ENCODE measurements at regions not wholly inside any gene's neighbourhood (a gene's known extent, or its start where the extent isn't known, plus 50 kb on each side); places are given as distances from the start of the nearest gene placed in this dataset.
"Not testable (repeated sequence)": the region's sequence is repeated elsewhere in the genome, so short reads cannot be mapped to it uniquely, and the experiment has no call there.

DNA sequence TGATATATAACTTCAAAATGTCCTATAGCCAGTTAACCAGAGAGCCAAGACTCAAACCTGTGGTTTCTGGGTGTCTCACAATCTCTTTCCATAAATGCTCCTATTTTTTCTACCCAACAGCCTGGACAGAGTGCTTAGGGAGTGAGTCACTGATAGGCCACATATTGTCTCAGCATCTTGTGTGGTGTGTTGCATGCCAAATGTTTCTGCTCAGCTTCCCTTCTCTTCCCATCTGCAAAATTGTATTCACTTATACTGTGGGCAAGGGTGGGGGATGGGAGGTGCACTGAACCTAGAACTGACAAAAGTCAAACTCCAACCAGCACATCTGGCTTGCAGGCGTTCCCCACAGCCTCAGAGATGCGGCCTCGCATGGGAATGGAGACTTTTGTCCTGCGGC is 123.3 kb downstream of the KCNA5 start:
- DNase-seq: no peak

DNA sequence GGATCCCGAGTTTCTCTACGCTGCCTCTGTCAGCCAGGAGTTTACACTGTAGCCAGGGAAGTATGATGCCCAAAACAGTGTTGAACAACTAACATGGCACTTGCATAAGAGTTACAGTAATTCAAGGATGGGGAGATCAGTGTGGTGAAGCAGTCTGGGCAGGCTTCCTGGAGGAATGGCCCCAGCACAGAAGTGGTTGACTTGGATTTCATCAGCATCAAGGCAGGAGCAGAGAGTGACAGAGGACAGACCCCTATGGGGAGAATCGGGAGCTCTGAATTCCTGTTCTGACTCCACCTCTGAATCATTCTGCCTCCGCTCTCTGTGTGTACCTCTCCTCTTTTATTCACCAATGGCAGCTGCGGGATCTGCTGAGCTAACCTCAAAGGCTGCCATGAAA is 124.5 kb downstream of the KCNA5 start:
- no peak for DNase-seq

DNA sequence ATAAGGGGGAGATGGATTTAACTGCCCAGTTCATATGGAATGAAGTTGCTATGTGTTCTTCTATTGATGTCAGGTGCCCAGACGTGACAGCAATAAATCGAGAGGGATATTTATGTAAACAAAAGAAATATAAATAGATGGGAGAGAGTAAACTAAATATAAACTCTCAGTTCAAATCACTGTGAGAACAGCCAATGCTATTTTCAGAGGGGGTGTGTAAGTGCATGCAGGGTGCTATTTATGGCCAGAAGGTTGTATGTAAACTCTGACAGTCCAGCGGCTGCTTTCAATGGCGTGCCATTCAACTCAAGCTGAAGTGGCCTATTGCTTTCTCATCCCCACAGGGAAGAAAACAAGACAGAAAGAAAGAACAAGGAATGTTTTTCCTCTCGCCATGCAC is 127.2 kb downstream of the KCNA5 start:
- no peak for DNase-seq

DNA sequence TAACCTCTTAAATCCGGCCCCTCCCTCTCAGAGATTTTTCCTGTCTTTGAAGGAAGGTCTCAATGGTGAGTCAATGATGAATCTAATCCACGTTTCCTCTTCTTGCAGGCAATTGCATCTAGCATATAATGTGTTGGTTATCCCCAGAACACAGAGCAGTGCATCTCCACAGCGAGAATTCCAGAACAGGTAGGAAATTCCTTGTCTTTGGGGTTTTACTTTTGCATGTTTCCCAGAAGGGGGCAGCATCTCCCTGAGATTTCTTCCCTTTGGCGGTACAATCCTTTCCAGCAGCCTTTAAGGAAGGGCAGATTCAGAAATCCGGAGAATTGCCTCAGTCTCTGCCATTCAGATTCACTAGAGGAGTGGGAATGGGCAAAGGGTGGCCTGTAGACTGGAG is 128.0 kb downstream of the KCNA5 start:
- DNase-seq: peak; percentile 9

DNA sequence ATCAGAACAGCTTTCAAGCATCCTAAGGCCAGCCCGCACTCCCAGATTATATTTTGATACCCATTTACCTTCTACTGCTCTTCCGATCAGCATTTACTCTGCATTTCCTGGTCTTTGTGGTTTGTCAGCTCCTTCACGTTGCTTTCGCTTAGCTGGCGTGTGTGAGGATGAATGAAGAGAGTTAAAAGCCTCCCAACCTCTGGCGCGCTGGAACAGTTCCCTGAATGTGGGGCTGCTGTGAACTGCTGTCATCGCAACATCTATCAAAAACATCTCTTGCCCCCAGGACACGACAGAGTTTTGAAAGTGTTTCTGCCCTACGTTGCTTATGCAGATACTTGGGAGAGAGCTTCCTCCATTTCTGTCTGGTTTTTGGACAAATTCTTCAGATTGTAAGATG is 129.2 kb downstream of the KCNA5 start:
- DNase-seq: no peak

DNA sequence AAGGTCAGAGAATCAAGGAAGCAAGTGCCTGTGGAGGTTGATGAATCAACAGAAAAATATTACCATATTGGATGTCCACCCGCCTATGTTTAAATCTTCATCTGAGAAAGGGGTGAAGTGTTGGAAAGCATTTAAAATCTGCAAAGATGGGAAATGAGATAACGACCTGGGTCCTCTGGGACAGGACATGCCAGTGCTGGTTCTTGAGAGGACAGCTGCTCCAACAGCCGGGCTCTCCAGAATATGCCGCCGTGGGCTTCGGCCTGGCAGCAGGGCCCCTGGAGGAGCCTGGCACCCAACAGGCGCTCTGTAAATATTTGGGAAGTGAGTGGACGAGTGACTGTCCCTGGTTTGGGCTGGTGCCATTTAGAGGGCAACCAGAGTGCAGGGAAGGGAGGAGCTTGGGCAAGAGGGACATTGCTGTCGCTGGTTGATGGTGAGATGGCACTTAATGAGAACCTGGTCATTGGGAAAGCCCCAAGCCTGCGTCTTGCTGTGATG is 129.9 kb downstream of the KCNA5 start:
- DNase-seq: no peak

DNA sequence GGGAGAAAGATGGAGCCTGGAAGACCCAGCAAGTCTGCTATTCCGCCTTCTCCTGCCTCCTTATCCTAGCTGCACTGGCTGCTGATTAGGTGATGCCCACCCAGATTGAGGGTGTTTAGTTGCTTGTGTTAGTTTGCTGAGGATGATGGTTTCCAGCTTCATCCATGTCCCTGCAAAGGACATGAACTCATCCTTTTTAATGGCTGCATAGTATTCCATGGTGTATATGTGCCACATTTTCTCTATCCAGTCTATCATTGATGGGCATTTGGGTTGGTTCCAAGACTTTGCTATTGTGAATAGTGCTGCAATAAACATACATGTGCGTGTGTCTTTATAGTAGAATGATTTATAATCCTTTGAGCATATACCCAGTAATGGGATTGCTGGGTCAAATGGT is 131.7 kb downstream of the KCNA5 start:
- DNase-seq: not testable (repeated sequence)

DNA sequence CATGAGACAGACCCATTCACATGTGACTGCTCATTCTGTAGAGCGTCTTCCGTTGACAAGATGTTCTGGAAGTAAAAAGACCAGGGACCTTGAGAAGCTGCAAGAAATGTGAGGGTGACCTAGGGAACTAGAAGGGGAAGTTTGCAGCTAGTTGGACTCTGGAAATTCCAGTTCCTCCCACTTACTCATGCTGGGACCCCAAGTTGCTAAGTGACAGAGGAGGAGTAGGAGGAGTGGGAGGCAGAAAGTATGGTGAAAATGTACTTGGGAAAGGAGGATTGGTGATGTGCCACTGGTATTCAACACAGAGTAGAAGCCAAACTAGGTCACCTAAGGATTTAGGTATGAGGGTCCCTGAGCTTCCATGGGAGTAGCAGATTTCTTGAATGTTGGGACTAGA is 132.4 kb downstream of the KCNA5 start:
- no peak for DNase-seq

DNA sequence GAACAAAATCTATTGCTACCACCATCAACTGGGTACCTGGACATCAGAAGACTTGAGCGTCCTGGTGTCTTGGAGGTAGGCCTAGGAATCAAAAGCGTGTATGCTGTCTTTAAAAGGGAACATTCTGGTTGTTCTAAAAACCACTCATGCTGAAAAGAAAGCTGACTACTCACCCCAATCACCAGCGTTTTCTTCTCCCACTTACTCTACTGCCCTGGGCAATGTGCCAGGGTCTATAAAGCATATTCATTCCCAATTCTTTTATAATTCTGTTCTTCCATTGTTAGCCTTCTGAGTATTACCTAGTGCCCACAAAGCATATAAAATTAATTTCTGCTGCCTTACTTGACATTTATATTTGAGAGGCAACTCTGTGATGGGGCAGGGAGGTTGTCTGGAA is 133.4 kb downstream of the KCNA5 start:
- no peak for DNase-seq

DNA sequence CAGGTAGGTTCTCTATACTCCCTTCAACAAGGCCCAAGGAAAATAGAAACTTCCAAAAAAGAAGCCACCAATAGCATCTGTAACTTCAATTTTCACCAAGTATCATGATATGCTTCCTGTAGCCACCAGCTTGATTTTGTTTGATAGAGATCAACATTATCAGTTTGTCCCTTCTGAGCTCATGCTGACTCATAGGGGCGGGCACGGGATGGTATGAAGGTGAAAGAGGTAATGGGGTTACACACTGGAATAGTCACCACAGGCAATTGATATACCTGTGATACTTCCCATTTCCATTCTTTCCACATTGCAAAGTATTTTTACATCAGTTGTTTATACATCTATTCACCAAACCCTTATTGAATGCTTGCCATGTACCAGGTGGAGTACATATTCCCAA is 134.1 kb downstream of the KCNA5 start:
- no peak for DNase-seq

DNA sequence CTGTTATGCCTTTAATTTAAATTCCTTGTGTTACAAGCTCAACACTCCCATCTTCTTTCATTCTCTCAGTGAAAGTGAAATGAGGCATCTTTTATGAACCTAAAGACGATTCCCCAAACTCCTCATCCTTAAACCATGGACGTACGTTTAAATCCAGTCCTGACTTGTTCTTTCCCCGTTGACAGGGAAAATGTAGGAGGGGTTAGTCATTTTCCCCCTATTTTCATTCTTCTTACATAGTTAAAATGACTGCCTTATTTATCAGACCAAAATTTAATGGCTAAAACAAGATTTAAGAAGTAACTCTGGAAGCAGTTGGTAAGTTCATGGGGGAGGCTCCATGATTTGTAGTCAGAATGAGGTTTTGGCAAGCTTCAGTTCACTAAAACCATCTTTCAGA is 134.9 kb downstream of the KCNA5 start:
- no peak for DNase-seq

DNA sequence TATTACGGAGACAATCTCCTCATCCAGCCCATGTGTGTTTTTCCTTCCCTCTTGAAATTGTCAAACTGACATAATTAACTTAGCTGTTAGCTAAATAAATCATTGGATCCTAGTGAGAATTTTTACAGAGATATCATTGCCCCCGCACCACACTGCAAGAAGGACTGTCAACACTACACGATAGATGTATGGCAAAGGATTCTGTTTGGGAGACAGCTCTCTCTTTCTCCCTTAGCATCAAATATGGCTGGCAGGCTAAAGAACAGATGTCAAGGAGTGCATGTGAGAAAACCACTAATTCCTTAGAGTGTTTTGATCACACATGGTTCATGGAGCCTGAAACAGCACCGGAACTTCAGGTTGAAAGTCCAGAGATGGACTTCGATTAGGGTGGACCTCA is 136.8 kb downstream of the KCNA5 start:
- DNase-seq: no peak

DNA sequence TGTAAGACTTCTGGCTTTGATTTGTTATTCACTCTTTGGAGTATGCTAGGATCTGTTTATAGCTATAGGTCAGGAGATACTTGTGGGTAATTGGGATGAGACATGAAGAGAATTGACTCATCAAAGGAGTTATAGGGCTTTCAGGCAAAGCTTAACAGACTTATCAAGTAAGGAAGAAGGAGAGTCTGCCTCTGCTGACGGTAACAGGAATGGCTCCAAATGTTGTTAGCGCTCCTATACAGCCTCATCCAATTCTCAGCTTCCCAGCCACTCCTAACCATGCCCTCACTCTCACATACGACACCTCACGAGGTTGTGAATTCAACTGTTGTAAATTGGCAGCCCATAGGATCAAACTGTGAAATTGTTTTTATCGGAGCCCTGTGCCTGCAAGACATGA is 140.5 kb downstream of the KCNA5 start:
- no peak for DNase-seq

DNA sequence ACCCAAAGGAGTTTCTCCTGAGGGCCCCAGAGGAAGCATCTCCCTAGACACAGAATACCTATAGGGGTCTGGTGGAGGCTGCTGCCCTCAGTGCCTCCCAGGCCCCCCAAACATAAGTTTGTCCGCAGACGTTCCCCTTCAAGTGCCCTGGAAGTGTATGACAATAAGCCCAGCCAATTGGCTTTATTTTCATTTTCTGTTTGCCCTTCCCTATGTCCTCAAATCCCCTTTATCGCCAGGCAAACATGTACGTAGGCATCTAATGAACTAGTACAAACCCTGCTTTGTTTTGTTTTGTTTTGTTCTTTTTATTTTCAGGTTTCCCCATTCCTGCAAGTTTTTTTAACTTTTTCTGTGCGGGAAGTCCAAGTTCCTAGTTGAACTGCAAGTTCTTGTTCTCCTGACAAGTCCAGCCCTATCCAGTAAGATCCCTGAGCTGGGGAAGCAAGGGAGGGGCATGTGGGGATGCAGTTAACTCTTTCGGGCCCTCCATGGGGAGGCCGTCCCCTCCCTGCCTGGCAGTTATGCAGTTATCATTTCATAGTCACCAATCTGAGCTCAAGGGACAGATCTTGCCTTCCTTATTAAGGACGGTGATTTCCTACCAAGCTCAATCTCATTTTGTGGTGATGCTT is 141.9 kb downstream of the KCNA5 start:
- DNase-seq: no peak

DNA sequence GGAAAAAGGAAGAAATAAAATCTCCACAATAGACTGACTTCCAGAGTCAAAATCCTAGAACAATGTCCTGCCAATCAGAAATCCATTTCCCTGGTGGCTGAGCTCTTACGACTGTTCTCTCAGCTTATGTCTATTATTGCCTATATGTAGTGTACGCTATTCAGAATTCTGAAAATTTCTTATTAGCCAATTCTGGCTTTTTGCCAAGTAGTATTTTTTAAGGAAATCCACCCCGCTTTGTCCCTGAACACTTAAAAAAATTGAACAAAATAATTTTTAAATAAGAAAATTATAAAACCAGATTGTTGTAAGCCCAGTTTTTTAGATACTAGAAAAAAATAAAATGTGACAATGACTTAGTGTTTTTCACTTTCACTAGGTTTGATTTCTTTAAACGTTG is 143.0 kb downstream of the KCNA5 start:
- no peak for DNase-seq

DNA sequence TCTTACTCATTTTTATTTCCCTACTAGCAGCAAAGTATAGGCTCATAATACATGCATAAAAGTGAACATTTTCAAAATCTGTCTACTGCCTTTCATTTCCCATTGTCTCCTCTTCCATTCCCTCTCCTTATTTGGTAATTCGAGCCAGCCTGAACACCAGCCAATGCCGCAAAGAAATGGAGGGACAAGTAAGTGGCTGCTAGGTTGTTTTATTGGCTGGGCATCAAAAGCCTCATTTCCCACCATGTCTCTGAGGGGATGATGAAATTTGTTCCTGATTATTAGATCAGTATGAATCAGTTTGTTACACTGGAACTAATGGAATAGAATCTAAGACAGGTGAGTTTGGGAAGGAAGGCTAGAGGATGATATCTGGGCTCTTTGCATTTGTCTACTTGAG is 143.5 kb downstream of the KCNA5 start:
- DNase-seq: no peak

DNA sequence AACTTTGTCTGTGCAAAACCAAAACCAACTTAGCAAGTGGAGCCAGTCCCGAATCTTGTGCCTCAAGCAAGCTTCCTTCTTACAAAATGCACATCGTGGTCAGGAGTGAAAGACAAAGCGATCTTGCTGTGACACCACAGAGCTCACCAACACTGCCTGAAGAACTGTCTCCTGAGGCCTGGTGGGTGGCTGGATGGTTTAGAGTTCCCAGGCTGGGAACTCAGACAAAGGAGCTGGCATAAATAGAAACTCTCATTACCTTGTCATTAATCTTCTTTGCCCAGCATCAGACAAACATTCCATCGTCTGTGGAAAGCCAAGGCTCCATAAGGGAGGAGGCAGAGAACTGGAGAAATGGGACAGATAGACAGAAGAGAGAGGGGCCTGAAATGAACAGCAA is 144.8 kb downstream of the KCNA5 start:
- DNase-seq: no peak

DNA sequence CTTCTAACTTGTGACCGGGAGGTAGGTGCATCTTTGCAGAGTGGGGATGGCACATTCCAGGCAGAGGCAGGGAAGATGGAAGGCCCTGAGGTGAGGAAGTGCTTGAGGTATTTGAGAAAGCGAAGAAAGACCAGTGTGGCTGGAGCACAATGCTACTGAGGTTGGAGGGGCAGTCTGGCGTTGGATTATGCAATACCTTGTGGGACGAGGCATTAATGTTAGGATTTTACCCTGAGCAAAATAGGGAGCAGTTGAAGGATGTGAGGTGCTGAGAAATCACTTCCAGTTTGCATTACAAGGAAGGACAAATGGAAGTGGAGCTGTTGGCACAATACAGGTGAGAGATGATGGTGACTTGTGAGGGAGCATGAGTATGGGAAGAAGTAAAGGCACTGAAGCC is 145.5 kb downstream of the KCNA5 start:
- no peak for DNase-seq

DNA sequence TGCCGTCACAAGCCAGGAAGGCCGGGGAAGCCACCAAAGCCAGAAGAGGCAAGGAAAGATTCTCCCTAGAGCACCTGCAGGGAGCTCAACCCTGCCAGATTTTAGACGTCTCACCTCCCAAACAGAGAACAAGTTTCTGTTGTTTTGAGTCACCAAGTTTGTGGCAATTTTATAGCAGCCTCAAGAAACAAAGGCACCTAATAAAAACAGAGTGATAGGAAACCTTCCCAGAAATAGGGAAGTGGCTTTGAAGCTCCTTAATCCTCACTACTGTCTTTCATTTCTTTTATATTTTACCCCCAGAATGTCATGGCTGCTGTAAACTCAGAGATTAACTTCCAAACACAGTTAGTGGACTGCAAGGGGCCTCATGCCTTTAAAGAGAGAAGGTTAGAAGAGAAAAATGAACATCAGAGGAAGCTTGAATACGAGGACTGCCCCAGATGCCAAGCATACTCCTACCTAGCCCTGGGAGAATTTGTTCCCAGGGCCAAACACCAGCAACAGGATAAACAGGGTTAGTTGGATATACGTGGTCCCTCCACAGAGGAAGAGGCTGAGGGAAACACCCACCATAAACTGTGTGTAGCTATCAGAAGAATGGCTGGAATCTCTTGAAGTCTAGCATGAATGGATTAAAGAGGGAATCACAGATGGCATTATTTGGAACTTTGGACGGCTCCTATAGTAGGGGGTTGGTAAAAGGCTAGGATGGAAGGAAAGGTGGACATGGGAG is 148.3 kb downstream of the KCNA5 start:
- no peak for DNase-seq

DNA sequence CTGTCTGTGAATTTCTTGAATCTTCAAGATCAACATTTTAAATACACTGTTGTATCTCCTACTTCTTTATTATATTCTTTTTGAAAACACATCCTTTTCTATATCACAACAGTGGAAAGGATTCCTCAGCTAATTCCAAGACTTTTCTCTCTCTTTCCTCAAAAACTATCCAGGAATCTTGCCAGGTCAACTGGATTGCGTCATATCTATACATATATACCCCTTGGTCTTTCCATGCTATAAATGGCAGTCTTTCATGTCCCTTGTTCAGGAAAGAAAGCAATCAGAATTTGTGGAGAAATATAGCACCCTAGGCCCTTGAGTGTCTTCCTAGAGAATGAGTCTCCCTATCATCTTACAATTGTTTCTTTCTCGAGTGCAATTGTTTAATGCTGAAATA is 149.0 kb downstream of the KCNA5 start:
- DNase-seq: no peak

DNA sequence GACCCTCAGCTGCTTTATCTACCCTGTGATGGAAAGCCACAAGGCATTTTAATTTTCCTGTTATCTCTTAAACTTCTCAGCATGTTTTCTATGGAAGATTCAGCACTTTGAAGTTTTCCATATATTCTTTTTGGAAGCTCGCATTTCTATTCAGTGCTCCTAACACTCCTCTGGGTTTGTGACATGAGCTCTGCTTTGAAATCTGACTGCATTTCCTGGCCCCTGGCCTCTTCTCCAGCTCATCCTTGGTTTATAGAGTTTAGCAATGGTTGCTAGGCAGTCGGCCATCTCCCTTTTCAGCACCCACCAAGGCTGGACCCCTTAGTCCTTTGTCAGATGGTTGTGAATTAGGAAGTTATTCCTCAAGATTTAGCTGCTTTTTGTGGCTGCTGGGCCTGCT is 150.6 kb downstream of the KCNA5 start:
- no peak for DNase-seq

DNA sequence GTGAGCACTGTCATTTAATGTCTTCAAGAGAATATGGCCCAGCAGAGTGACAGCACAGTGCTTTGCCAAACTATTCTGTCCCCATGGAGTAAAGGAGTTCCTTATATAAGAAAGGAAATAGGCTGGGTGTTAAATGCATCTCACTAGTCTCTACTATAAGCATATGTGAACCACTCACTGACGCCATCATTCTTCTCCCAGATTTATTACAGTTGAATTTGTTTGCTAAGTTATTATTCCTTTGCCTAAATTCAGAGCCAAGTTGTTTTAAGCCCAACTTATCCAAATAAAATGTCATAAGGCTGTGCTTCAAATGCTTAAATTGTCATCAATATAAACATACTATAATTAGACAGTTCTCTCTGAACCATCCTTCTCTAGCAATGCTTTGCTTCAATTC is 151.6 kb downstream of the KCNA5 start:
- DNase-seq: no peak

DNA sequence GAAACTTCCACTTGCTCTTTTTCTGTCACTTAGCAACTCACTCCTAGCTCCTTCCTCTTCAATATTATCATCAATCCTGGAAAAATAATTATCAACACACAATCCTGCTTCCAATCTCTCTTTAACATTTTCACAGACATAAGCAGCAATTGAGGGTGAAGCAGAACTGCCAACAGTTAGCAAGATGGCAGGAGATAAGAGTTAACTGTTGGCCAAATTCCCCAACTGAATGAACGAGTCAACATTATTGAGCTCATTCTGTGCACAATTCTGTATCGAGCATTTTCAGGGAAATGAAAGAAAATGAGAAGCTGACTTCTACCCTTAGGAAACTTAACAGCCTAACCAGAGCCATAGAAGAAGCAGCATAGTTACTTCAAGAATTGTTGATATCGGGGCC is 152.0 kb downstream of the KCNA5 start:
- no peak for DNase-seq

DNA sequence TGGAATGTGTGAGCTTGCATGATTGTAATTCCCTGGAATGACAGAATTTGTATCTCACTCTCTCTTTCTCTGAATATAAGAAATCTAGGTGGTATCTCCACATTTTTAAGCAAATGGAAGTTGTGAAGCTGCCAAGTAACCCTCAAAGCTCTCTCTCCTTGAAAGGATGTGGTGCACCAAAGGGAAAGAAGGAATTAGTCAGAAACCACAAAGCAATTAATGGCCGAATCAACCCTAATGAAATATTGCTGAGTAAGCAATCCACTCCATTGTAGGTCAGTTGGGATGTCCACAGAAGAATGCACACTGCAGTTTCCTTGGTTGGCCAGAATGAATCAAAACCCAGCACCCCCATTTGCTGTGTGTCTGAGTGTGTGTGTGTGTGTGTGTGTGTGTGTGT is 153.5 kb downstream of the KCNA5 start:
- no peak for DNase-seq

DNA sequence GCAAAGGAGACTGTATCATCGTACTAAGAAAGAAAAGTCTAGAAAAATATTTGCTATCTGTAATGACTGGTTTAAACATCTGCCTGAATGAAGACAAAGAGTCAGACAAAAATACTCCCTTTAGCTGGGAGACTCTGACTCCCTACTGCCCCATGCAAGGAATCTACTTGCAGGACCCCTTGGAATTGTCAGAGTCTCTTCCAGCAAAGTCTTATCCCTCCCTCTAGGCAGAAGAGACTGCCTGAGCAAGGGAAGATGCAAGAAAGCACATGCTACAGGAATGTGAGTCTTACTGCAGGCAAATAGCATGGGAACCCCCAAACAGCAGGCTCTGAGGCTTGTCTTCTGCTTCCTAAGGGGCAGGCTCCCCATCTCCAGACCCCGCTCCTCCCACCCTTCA is 154.0 kb downstream of the KCNA5 start:
- no peak for DNase-seq

Data from NCI-H1048 (cell line).